PC-9 (cell line): ENCODE measurements at regions not wholly inside any gene's neighbourhood (a gene's known extent, or its start where the extent isn't known, plus 50 kb on each side); places are given as distances from the start of the nearest gene placed in this dataset.

Experiments used
- EZH2 ChIP-seq: fragments of 200-600 bp; sonication (generic); IDR thresholded peaks from 2 replicates; pipeline ENCODE4 v1.8.0; 2017; ENCODE audit warnings: antibody characterized with exemption, low read depth
- TF ChIP-seq, protein P1 (sequence below): fragments of 200-600 bp; sonication (generic); conservative IDR thresholded peaks from 2 replicates; pipeline ENCODE4 v1.6.1; 2017; ENCODE audit warnings: mixed run types, antibody characterized with exemption, mild to moderate bottlenecking, moderate library complexity

DNA sequence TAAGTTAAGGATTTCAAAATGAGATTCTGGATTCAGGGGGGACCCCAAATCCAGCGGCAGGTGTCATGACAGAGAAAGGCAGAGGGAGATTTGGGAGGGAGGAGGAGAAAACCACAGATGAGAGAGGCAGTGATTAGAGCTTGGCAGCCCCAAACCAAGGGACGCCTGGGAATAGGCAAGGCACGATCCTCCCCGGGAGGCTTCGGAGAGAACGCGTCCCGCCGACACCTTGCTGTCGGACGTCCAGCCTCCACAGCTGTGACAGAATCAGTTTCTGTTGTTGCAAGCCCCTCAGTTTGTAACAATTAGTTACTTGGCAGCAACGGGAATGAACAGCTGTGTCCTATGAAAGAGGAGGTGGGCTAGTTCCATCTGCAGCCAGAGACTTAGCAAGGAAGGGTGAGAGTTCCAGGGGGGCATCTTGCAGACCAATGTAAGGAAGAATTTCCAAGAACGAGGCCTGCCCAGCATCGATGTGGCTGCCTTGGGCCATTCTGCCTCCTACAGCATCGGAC, 110.7 kb upstream of the SDK2 start:
- TF ChIP-seq, protein P1, sequence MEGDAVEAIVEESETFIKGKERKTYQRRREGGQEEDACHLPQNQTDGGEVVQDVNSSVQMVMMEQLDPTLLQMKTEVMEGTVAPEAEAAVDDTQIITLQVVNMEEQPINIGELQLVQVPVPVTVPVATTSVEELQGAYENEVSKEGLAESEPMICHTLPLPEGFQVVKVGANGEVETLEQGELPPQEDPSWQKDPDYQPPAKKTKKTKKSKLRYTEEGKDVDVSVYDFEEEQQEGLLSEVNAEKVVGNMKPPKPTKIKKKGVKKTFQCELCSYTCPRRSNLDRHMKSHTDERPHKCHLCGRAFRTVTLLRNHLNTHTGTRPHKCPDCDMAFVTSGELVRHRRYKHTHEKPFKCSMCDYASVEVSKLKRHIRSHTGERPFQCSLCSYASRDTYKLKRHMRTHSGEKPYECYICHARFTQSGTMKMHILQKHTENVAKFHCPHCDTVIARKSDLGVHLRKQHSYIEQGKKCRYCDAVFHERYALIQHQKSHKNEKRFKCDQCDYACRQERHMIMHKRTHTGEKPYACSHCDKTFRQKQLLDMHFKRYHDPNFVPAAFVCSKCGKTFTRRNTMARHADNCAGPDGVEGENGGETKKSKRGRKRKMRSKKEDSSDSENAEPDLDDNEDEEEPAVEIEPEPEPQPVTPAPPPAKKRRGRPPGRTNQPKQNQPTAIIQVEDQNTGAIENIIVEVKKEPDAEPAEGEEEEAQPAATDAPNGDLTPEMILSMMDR = no peak
- TF ChIP-seq EZH2 = no peak
